Fibroblast of the conjunctiva (primary cell): ENCODE measurements at regions not wholly inside any gene's neighbourhood (a gene's known extent, or its start where the extent isn't known, plus 50 kb on each side); places are given as distances from the start of the nearest gene placed in this dataset.
"Not testable (repeated sequence)": the region's sequence is repeated elsewhere in the genome, so short reads cannot be mapped to it uniquely, and the experiment has no call there.

Experiments
- DNase-seq: peaks from one replicate; pipeline ENCODE4 v3.0.0-alpha.2; 2010; ENCODE audit warnings: low read depth

GRCh38 chr16:50497592-50497991 lies 50.6 kb upstream of the NKD1 start:
- DNase-seq: no peak

DNA sequence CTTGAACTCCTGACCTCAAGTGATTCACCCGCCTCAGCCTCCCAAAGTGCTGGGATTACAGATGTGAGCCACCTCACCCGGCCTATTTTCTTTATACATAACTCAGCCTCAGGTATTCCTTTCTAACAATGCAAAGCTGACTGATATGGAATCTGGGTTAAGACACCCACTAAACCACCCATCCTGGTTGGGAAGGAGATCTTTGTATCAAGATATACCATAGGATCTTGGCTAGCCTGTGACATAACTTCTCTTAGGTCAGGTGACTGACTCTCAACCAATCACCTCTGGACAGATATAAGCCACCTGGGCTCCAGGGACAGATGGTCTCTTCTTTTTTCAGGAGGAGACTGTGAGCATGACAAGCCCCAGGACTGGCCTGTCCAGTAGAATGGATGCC lies 51.2 kb upstream of the NKD1 start:
- DNase-seq: no peak

GRCh38 chr16:50495673-50496072 lies 52.5 kb upstream of the NKD1 start:
- DNase-seq: no peak

- no peak for DNase-seq
These were observed 53.4 kb upstream of the NKD1 start for GRCh38 chr16:50494501-50495491.

- no peak for DNase-seq
These were observed 56.7 kb upstream of the NKD1 start for GRCh38 chr16:50491516-50491915.

- no peak for DNase-seq
These were observed 57.4 kb upstream of the NKD1 start for GRCh38 chr16:50490828-50491227.

- no peak for DNase-seq
These were observed 59.0 kb upstream of the NKD1 start for GRCh38 chr16:50489182-50489581.

- DNase-seq: no peak
These were observed 60.7 kb upstream of the NKD1 start for GRCh38 chr16:50487528-50487927.

GRCh38 chr16:50486162-50486561 lies 62.0 kb upstream of the NKD1 start:
- DNase-seq: not testable (repeated sequence)

- DNase-seq: no peak
These were observed 63.0 kb upstream of the NKD1 start for GRCh38 chr16:50485232-50485631.

GRCh38 chr16:50482271-50482670 lies 65.9 kb upstream of the NKD1 start:
- DNase-seq: no peak

- DNase-seq: no peak
These were observed 68.0 kb upstream of the NKD1 start for GRCh38 chr16:50480206-50480605.

DNA sequence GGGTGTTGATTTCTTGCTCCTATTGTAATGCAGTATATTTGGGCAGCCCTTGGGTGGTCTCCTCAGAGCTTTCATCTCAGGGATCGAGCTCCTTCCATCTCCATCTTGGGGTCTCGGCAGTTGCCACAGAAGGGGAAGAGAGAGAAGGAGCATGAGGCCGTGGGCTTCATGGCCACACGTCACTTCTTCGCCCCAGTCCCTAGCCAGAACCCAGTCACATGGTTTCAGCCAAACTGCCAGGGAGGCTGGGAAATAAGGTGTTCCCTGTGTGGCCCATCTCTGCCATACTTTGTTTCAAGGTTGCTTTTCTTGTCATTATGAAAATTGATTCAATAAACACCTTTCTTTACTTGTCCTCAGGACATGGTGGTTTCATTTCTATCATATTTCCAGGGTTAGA lies 68.4 kb upstream of the NKD1 start:
- no peak for DNase-seq

- no peak for DNase-seq
These were observed 69.4 kb upstream of the NKD1 start for GRCh38 chr16:50478773-50479149.

DNA sequence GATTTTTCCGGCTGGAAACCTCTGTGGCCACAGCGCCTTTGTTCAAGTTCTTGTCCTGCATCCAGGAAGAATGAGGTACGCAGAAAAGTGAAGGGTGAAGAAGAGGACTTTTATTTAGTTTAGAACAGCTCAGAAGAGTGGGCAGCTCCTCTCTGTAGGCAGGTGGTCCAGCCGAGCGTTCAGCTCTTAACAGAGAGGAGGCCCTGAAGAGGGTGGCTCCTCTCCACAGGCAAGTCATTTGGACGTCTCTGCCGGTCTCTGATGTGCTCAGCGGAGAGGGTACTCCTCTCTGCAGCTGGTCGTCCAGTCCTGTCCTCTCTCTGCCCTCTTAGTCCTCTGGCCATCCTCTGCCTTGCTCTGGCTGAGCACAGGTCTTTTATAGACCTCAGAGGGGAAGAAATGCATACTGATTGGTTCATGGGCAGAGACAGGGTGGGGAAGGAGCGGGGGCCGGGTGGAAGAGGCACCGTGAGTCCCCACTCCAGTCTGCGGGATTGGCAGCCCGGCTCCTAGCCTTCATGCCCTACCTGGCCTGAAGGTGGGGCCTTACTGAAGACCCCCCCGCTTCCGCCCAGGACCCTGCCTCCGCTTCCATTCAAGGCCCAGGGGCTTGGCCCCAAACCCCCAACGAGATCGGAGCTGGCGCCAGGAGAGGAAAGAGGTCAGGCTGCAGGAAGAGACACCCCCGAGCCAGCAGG lies 70.0 kb upstream of the NKD1 start:
- no peak for DNase-seq

DNA sequence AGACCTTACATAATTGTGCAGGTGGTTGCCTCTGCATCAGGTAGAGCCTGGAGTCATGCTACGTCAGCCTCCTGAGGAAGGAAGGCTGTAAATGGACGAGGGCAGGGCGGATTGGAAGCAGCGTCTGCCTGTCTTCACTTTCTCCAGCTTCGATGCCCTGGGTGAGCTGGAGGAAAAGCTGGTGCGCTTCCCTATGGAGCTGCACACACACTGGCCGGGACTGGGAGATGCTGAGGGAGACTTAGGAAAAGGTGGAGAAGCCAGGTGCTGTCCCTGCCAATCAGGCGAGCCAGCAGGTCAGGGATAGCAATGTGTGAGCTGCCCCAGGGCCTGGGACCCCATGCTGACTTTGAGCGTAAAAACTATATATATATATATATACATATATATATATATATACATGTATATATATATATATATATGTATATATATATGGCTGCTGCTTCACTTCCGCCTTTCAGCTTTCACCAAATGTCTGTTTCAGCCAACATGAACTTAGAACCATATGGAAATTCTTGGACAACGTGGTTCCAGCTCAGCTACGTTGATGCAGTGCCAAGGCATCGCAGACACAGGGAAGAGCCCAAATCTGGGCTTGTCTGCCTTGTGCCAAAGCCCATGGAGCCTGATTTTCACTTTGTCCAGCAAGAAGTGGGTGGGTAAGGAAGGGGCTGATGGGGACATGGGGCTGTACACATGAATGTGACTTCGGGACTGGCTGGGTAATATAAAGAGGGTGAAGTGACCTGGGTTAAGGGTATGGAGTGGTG lies 71.5 kb upstream of the NKD1 start:
- DNase-seq: no peak

GRCh38 chr16:50475170-50475569 lies 73.0 kb upstream of the NKD1 start:
- DNase-seq: no peak

DNA sequence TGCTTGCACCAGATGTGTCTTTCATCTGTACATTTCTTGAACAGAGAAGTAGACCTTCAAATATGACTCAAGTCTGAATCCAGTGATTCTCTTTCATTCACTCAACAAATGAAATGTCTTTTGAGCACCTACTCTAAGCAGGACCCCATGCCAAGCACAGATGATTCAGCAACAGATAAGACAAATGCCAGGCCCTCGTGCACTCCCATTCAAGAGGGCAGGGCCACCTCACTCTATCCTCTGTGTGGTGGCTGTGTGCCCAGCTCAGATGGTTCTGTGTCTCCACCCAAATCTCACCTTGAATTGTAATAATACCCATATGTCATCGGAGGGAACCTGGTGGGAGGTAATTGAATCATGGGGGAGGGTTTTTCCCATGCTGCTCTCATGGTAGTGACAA lies 74.1 kb upstream of the NKD1 start:
- no peak for DNase-seq

DNA sequence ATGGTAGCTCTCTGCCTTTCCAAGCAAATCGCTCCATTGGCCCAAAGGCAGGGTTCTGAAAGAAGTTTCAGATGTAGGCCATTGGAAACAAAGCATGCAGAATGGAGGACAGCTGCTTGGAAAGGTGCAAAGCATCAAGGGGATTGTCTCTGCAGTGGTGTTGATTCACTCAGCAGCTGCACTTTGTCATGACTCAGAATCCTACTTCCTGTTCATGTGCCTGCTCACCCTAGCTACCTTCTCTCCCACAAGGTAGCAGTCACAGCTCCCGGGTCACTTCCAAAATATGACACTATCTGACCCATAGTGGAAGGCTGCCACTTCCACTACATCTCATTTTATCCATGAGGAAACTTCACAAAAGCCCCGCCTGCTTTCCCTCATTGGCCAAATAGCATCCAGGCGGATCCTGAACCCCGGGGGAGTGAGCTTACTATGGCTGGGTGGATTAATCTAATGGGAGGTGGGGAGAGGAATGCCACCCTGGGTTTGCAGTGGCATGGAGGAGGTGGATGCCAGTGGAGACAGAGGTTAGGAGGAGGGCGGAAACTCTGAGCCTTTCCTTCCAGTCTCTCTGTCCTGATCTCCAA lies 74.7 kb upstream of the NKD1 start:
- no peak for DNase-seq

DNA sequence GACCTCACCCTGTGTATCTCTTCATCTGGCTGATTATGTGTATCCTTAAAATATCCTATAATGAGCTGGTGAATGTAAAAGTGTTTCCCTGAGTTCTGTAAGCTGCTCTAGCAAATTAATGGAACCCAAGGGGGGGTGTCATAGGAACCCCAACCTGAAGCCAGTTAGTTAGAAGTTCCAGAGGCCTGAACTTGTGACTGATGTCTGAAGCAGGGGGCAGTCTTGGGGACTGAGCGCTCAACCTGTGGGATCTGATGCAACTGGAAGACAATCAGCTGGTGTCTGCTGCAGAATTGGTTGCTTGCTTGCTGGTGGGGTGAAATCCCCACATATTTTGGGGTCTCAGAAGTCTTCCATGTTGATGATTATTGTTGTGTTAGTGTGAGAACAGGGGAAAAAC lies 75.7 kb upstream of the NKD1 start:
- DNase-seq: no peak

DNA sequence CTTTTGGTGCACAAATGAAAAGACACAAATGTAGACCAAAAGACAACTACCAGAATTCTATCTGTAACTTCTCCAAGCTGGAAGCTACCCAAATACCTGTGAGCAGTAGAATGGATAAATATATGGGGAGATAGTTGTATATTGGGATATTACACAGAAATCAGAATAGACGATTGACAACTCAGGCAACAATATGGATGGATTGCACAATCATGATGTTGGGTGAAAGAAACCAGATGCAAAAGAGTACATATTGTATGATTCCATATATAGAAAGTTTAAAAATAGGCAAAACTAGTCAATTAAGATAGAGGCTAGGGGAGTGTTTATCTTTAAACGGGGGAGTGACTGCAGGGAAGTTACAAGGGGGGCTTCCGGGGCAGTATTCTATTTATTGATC lies 77.5 kb upstream of the NKD1 start:
- DNase-seq: no peak

- no peak for DNase-seq
These were observed 78.4 kb upstream of the NKD1 start for GRCh38 chr16:50469744-50470321.
